ENCODE measurements at regions not wholly inside any gene's neighbourhood (a gene's known extent, or its start where the extent isn't known, plus 50 kb on each side); places are given as distances from the start of the nearest gene placed in this dataset.
A peak's percentile ranks its signal among the peaks of the same experiment; 100 is the strongest.
"Not testable (repeated sequence)": the region's sequence is repeated elsewhere in the genome, so short reads cannot be mapped to it uniquely, and the experiment has no call there.

GRCh38 chr12:76183459-76184186 is 99.1 kb upstream of the NAP1L1 start:
- peak; percentile 96 for DNase-seq (ENCODE audit: extremely low read depth, low read depth, low spot score)

GRCh38 chr12:76180401-76181277 is 96.2 kb upstream of the NAP1L1 start:
- DNase-seq (ENCODE audit: extremely low read depth, low read depth, low spot score): no peak

GRCh38 chr12:76178452-76178851 is 94.0 kb upstream of the NAP1L1 start:
- no peak for DNase-seq (ENCODE audit: extremely low read depth, low read depth, low spot score)

- no peak for DNase-seq (ENCODE audit: extremely low read depth, low read depth, low spot score)
Measured at GRCh38 chr12:76177821-76178220, 93.3 kb upstream of the NAP1L1 start.

GRCh38 chr12:76176940-76177339 is 92.5 kb upstream of the NAP1L1 start:
- no peak for DNase-seq (ENCODE audit: extremely low read depth, low read depth, low spot score)

GRCh38 chr12:76175946-76176345 is 91.5 kb upstream of the NAP1L1 start:
- DNase-seq (ENCODE audit: extremely low read depth, low read depth, low spot score): not testable (repeated sequence)

GRCh38 chr12:76173756-76174155 is 89.3 kb upstream of the NAP1L1 start:
- DNase-seq (ENCODE audit: extremely low read depth, low read depth, low spot score): no peak

GRCh38 chr12:76158518-76159321 is 74.2 kb upstream of the NAP1L1 start:
- DNase-seq (ENCODE audit: extremely low read depth, low read depth, low spot score): peak; percentile 61

- no peak for DNase-seq (ENCODE audit: extremely low read depth, low read depth, low spot score)
Measured at GRCh38 chr12:76156726-76157125, 72.2 kb upstream of the NAP1L1 start.

- DNase-seq (ENCODE audit: extremely low read depth, low read depth, low spot score): no peak
Measured at GRCh38 chr12:76156314-76156713, 71.8 kb upstream of the NAP1L1 start.

GRCh38 chr12:76155157-76155670 is 70.7 kb upstream of the NAP1L1 start:
- DNase-seq (ENCODE audit: extremely low read depth, low read depth, low spot score): no peak

GRCh38 chr12:76153616-76154015 is 69.1 kb upstream of the NAP1L1 start:
- DNase-seq (ENCODE audit: extremely low read depth, low read depth, low spot score): no peak

- DNase-seq (ENCODE audit: extremely low read depth, low read depth, low spot score): no peak
Measured at GRCh38 chr12:76152181-76152807, 67.8 kb upstream of the NAP1L1 start.

GRCh38 chr12:76144245-76144549 is 59.7 kb upstream of the NAP1L1 start:
- DNase-seq (ENCODE audit: extremely low read depth, low read depth, low spot score): no peak

- DNase-seq (ENCODE audit: extremely low read depth, low read depth, low spot score): no peak
Measured at GRCh38 chr12:76143343-76144244, 59.1 kb upstream of the NAP1L1 start.

GRCh38 chr12:76142305-76142704 is 57.8 kb upstream of the NAP1L1 start:
- DNase-seq (ENCODE audit: extremely low read depth, low read depth, low spot score): no peak

- DNase-seq (ENCODE audit: extremely low read depth, low read depth, low spot score): no peak
Measured at GRCh38 chr12:76138656-76139055, 54.2 kb upstream of the NAP1L1 start.

GRCh38 chr12:76137606-76138005 is 53.1 kb upstream of the NAP1L1 start:
- no peak for DNase-seq (ENCODE audit: extremely low read depth, low read depth, low spot score)

GRCh38 chr12:76135456-76135855 is 51.0 kb upstream of the NAP1L1 start:
- DNase-seq (ENCODE audit: extremely low read depth, low read depth, low spot score): no peak

Data from glomerular endothelial cell (primary cell).